Neuron (in vitro differentiated cells): ENCODE measurements at regions not wholly inside any gene's neighbourhood (a gene's known extent, or its start where the extent isn't known, plus 50 kb on each side); places are given as distances from the start of the nearest gene placed in this dataset.
"Not testable (repeated sequence)": the region's sequence is repeated elsewhere in the genome, so short reads cannot be mapped to it uniquely, and the experiment has no call there.

Source experiments
- H2AFZ ChIP-seq: one replicate; pipeline ENCODE4 v1.6.1; 2013; ENCODE audit warnings: low read depth, mild to moderate bottlenecking, inconsistent platforms, low read length, moderate library complexity
- H3K27me3 ChIP-seq: one replicate; pipeline ENCODE4 v1.6.1; 2013; ENCODE audit warnings: low read length; ENCODE audit not compliant: insufficient read depth
- H3K36me3 ChIP-seq: one replicate; pipeline ENCODE4 v1.6.1; 2013; ENCODE audit warnings: low read length; ENCODE audit not compliant: insufficient read depth
- H3K4me1 ChIP-seq: one replicate; pipeline ENCODE4 v1.6.1; 2013; ENCODE audit warnings: low read length; ENCODE audit not compliant: insufficient read depth
- H3K4me3 ChIP-seq: 2 replicates; pipeline ENCODE4 v1.5.1; 2013; ENCODE audit warnings: mild to moderate bottlenecking, low read length, moderate library complexity
- H3K9me3 ChIP-seq: one replicate; pipeline ENCODE4 v1.6.1; 2013; ENCODE audit warnings: low read length

DNA sequence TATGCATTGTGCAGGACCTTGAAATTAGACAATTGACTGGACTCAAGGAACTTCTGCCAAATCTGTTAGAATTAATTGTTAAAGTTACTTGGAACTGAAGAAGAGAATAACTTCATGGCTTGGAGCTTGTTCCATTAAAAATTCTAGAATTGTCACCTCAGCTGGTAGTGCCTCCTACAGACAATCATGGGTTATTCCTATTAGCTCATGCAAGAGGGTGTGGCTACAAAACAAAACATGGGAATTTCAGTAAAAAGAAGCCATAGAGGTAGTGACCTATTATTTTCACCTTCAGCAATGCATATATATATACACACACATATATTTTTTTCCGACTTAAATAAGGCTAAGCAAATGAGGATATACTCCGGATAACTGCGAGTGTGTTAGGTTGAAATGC, 181.9 kb upstream of the DTNA start:
- no peaks in the 10 kb centered on the region for H3K36me3 ChIP-seq
- H3K27me3 ChIP-seq: no peaks in the 10 kb centered on the region
- H3K4me1 ChIP-seq: peaks cover 11% of the 10 kb centered on the region
- H3K4me3 ChIP-seq: no peak overlapping the region
- H3K9me3 ChIP-seq: no peaks in the 10 kb centered on the region
- no peak overlapping the region for H2AFZ ChIP-seq

DNA sequence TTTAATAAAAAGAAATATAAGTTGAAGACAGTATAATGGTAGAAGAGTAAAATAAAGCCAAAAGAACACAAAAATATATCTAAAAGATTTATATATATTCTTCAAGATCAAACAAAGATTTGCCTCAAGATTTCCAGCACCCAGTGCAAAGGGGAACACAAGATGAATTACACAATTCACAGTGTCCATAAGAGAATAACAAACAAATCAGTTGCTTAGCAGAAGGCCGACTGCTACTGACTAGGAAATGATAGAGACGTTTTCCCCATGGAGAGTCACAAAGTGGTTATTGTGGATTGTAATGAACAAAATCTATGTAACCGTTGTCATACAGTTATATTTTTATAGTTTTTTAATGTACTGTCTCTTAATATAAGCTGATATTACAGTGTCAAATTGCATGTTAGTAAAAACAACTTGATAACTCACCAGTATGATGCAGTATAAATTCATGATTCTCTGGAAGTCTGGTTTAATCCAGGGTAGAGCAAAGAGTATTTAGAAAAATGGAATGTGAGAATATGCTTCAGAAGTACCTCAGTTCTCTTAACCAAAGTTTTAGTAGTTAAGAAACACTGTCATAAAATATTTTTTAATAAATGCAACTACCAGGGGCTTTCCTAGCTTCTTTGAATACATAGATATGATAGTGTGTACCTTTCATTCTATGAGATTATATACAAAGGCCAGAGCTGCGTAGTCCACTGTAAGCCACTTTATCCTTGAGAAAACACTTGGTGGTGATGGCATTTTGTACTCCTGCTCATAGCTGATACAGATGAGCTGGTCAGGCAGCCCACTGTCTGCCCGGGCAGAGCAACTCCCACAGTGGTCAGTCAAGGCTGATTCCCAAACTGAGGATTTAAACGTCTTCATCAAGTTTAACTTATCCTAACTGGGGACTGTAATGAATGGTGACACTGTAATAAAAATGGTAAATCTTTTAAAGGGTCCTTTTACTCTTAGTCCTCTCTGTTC, 180.5 kb upstream of the DTNA start:
- H3K9me3 ChIP-seq: no peaks in the 10 kb centered on the region

DNA sequence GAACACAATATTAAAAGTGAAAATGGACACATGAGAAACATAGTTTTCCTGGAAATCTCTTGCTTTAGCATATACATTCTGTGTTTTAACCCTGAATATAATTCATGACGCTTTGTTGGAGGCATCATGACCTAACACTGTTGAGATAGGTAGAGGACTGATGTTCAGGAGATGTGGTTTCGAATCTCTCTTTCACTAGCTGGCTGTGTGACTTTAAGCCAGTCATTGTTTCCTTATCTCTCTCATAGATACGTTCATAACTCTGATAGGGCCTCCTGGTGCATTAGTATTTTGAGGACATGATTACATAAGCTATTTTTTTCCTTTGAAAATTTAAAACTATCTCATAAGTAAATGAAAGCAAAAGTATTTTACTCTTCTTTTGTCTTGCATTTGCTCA, 179.0 kb upstream of the DTNA start:
- Histone ChIP-seq H3K4me1 (peaks cover 8% of the 10 kb centered on the region), H2AFZ (no peak overlapping the region), H3K36me3 (no peaks in the 10 kb centered on the region)

More for the DNA sequence above, 180.5 kb upstream of the DTNA start:
- Histone ChIP-seq H3K36me3 (no peaks in the 10 kb centered on the region), H3K4me1 (peaks cover 11% of the 10 kb centered on the region), H2AFZ (no peak overlapping the region), H3K4me3 (no peak overlapping the region), H3K27me3 (no peaks in the 10 kb centered on the region)

DNA sequence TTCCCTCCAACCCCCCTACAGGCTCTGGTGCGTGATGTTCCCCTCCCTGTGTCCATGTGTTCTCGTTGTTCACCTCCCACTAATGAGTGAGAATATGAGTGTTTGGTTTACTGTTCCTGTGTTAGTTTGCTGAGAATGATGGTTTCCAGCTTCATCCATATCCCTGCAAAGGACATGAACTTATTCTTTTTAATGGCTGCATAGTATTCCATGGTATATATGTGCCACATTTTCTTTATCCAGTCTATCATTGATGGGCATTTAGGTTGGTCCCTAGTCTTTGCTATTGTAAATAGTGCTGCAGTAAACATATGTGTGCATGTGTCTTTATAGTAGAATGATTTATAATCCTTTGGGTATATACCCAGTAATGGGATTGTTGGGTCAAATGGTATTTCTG, 175.5 kb upstream of the DTNA start:
- not testable (repeated sequence) for H2AFZ ChIP-seq, H3K4me1 ChIP-seq, H3K9me3 ChIP-seq, H3K27me3 ChIP-seq, H3K4me3 ChIP-seq, H3K36me3 ChIP-seq

More for the DNA sequence above, 179.0 kb upstream of the DTNA start:
- Histone ChIP-seq H3K4me3 (no peak overlapping the region), H3K27me3 (no peaks in the 10 kb centered on the region), H3K9me3 (no peaks in the 10 kb centered on the region)

DNA sequence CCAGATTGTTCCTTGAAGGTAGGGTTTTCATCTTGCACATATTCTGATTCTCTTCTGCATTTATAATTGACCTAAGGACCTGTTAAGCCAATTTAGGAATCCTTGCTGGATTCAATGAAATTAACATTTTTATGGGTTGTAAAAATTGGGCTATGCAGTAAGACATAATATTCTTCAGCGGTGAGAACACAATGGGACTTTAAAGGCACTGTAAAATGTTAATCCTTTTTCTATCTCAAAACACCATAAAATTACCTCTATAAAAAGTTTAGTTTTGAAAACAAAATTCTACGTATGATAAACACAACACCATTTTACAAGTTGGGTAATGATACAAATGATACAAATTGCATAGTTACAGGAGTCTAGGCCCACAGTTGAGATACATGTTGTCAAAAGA, 169.2 kb upstream of the DTNA start:
- no peak overlapping the region for H3K4me3 ChIP-seq
- no peaks in the 10 kb centered on the region for H3K4me1 ChIP-seq
- no peaks in the 10 kb centered on the region for H3K36me3 ChIP-seq
- H3K27me3 ChIP-seq: no peaks in the 10 kb centered on the region
- H2AFZ ChIP-seq: no peak overlapping the region
- H3K9me3 ChIP-seq: no peaks in the 10 kb centered on the region

DNA sequence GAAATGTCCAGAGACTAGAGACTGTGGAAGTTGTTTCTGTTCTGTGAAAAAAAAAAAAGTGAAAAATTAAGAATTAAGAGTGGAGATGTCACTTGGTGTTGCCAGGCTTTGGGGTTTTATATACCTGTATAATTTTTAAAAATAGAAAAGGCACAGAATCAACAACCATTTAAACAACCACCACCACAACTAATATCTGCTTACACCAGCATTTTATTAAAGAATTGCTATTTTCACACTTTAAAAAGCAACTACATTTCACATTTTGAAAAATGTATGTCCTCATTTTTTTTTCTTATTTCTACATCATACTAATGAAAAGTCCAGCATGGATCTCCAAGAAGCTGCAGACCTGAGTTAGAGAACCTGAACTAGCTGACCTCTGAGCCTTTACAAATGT, 167.5 kb upstream of the DTNA start:
- Histone ChIP-seq H2AFZ (no peak overlapping the region), H3K36me3 (no peaks in the 10 kb centered on the region), H3K9me3 (no peaks in the 10 kb centered on the region), H3K27me3 (no peaks in the 10 kb centered on the region), H3K4me3 (no peak overlapping the region), H3K4me1 (no peaks in the 10 kb centered on the region)

DNA sequence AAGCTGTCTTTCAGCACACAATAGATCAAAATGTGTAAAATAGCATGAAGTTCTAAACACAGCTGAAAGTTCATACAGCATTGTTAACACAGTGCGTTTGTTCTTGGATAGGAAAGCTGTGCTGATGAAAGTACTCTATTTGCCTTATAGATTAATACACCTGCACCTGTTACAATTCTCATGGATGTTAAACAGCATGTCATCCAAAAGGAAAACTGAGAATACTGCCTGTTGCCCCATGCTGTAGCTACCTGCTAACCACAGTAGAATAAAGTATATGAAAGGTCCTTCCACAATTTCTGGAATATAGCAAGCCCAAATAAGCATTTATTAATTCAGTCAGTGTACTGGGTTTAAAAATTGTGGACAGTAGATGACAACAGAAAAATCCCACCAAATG, 166.7 kb upstream of the DTNA start:
- no peaks in the 10 kb centered on the region for H3K27me3 ChIP-seq
- no peak overlapping the region for H3K4me3 ChIP-seq
- H3K9me3 ChIP-seq: no peaks in the 10 kb centered on the region
- H2AFZ ChIP-seq: no peak overlapping the region
- H3K36me3 ChIP-seq: no peaks in the 10 kb centered on the region
- no peaks in the 10 kb centered on the region for H3K4me1 ChIP-seq

DNA sequence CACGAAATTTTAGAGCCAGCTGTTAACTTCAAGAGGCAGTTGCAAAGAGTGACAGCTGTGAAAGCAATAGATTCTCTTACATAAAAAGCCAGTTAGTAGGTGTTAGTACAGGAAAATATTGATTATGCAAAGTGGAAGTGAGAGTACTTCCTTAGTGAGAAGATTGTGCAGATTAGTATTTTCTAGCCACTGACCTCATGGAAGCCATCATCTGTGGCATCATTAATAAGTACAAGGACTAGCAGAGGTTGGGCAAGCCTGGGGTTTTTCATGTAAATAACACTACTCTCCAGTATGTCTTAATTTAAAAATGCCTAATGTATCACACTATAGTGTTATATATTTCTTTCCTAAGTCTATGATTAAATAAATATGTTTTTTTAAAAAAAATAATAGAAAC, 166.2 kb upstream of the DTNA start:
- H2AFZ ChIP-seq: no peak overlapping the region
- no peaks in the 10 kb centered on the region for H3K9me3 ChIP-seq
- H3K4me3 ChIP-seq: no peak overlapping the region
- no peaks in the 10 kb centered on the region for H3K4me1 ChIP-seq
- H3K36me3 ChIP-seq: no peaks in the 10 kb centered on the region
- no peaks in the 10 kb centered on the region for H3K27me3 ChIP-seq

DNA sequence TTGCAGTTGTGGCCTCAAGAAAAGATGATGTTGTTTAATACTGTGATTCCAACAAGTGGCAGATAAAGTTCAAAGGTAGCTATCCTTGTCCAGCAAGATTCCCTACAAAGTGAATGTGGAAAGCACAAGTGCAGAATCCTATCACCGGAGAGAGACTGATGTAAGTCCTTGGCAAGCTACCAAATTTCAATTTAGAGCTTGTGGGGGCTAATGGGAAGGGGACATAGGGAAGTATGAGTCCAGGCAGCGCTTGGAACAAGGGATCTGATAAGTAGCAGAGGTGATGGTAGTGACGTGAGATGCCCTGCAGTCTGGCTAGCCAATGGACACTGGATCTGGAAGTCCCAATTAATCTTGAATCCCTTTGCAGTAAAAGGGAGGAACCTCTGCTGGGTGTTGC, 165.2 kb upstream of the DTNA start:
- Histone ChIP-seq H3K27me3 (no peaks in the 10 kb centered on the region), H3K36me3 (no peaks in the 10 kb centered on the region), H2AFZ (no peak overlapping the region), H3K9me3 (no peaks in the 10 kb centered on the region), H3K4me1 (peaks cover 3% of the 10 kb centered on the region), H3K4me3 (no peak overlapping the region)

DNA sequence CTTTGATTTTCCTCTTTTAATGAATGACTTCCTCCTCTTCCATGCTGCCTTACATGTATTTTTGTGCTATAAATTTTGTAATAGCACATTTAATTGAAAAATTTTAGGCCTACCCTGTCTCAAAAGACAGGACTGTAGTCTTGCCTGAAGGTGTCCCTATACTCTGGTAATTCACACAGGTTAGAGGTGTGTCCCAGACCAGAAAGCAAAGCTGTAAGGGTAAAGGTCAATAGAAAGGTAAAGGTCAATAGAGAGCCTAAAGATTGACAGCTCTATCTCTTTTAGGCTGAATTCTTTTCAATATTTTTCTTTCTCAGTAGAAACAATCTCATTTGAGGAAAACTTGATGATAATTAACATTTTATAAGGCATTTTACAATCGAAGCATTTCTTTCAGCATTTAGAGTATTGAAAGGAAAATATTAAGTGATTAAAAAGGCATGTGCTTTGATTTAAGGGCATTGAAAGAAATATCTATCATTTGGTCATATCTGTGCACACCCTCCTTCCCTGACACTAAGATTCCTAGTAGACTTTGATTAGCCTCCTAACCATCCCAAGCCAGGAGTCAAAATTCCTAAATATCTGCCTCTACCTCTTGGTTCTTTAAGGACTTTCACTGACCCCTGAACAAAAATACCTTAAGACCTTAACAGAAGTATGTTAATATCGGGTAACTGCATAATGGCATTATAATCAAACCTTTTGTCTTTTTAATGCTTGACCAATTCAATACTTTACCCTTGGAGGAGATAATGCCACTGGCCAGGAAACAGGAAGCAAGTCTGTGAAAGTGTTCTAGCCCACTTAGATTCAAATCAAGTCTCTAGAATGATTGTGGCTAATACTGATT, 161.8 kb upstream of the DTNA start:
- no peak overlapping the region for H3K4me3 ChIP-seq
- H3K27me3 ChIP-seq: no peaks in the 10 kb centered on the region
- no peaks in the 10 kb centered on the region for H3K9me3 ChIP-seq

DNA sequence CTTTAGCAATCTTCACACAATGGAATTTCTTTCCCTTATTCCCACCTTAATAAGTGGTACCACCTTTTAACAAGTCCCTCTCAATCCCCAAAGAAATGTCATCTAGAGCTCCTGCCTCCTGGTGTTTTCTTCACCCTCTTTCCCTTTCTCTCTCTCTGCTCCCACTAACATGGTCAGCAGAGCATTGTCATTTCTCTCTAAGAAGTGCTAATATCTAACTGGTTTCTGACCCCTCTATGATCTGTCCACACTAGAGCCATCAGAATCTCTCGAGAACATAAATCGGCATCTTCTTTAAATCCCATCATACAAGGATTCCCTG, 161.2 kb upstream of the DTNA start:
- Histone ChIP-seq H3K36me3 (no peaks in the 10 kb centered on the region), H3K4me1 (peaks cover 3% of the 10 kb centered on the region), H3K9me3 (no peaks in the 10 kb centered on the region), H3K4me3 (no peak overlapping the region), H3K27me3 (no peaks in the 10 kb centered on the region), H2AFZ (no peak overlapping the region)

More for the DNA sequence above, 161.8 kb upstream of the DTNA start:
- Histone ChIP-seq H2AFZ (no peak overlapping the region), H3K4me1 (peaks cover 3% of the 10 kb centered on the region), H3K36me3 (no peaks in the 10 kb centered on the region)

DNA sequence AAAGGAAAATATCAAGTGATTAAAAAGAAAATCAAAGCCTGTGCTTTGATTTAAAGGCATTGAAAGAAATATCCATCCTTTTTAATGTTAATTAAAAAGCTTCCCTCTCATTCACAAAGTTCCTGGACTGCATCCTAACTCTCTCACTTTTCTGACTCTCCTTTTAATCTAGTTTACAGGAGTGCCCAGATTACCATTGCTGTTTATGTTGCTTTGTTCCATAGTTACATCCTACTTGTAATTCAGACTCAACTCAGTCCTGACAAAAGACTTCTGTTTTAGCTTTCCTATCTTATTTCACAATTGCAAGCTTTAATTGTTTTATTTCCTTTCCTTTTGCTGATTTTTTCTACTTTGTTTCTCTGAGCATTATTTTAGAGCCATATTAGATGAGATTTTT, 160.7 kb upstream of the DTNA start:
- Histone ChIP-seq H3K9me3 (no peaks in the 10 kb centered on the region), H3K4me1 (peaks cover 3% of the 10 kb centered on the region), H3K4me3 (no peak overlapping the region), H3K36me3 (no peaks in the 10 kb centered on the region), H3K27me3 (no peaks in the 10 kb centered on the region), H2AFZ (no peak overlapping the region)

DNA sequence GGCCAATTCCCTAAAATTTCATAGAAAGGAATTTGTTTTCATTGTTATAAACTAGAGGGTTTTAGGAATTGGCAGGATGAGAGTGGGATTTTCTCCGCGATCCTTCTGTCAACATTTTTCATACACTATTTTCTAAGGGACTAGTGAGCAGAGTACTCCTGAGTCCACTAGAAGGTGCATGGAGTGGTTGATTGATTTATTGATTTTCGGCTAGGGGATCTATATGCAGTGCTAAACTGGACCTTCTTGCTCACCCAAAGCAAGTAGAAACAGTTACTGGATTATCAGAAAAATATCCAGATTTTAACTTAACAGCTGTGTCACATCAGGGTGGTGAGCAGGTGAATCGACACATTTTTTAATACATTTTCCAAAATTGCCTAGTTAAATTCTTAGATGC, 159.9 kb upstream of the DTNA start:
- Histone ChIP-seq H3K4me3 (no peak overlapping the region), H3K27me3 (no peaks in the 10 kb centered on the region), H2AFZ (no peak overlapping the region), H3K4me1 (peaks cover 3% of the 10 kb centered on the region), H3K9me3 (no peaks in the 10 kb centered on the region), H3K36me3 (no peaks in the 10 kb centered on the region)
